ENCODE measurements at regions not wholly inside any gene's neighbourhood (a gene's known extent, or its start where the extent isn't known, plus 50 kb on each side); places are given as distances from the start of the nearest gene placed in this dataset.

DNA sequence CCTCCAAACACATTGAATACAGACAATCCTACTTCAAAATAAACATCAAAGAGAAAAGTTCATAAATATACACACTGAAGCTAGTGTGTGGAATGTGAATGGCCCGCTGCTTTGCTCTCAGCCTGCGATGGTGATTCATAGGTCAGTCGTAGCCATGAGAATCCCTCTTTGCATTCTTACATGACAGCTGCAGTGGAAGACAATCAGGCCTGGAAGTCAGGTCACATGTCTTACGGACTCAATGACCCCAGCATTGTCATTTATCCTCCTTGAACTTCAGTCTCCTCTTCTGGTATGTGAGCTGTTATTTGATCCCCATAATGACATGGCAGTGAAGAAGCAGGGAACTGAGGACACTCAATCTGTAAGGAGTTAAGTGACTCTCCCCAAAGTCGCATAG lies 217.8 kb upstream of the EOMES start:
- TF ChIP-seq POLR2AphosphoS5 (IDR thresholded peaks at IDR 0.05) (no peak), POLR2A (IDR thresholded peaks at IDR 0.05) (no peak)
- TF ChIP-seq, protein P1, sequence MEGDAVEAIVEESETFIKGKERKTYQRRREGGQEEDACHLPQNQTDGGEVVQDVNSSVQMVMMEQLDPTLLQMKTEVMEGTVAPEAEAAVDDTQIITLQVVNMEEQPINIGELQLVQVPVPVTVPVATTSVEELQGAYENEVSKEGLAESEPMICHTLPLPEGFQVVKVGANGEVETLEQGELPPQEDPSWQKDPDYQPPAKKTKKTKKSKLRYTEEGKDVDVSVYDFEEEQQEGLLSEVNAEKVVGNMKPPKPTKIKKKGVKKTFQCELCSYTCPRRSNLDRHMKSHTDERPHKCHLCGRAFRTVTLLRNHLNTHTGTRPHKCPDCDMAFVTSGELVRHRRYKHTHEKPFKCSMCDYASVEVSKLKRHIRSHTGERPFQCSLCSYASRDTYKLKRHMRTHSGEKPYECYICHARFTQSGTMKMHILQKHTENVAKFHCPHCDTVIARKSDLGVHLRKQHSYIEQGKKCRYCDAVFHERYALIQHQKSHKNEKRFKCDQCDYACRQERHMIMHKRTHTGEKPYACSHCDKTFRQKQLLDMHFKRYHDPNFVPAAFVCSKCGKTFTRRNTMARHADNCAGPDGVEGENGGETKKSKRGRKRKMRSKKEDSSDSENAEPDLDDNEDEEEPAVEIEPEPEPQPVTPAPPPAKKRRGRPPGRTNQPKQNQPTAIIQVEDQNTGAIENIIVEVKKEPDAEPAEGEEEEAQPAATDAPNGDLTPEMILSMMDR (IDR thresholded peaks at IDR 0.05 in 8 of 11, conservative IDR thresholded peaks at IDR 0.05 in 3 of 11): no peak
- WGBS, 5 donors: 52 to 83% (median 73%) methylated on average over 5 of the region's 5 CpGs
- intact Hi-C loops (cut with DNase I; ENCODE audit: low total_unique reads): no loop called here

DNA sequence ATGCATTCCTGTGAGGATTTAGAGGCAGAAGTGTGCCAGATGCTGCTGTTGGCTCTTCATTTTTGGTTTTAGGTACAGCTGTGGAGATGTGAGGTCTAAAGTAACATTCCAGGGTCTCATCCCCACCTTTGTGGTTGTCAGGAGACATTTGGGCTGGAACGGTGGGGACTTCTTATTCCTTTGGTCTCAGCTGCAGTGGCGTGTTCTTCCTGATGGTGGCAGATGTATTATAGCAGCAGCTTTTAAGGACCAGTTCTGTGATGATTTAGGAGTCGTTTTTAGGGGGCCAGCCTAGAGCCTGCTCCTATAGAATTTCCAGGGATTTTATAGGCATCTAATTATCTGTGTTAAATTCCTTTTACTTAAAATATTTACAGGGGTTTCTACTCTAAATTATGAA lies 221.0 kb upstream of the EOMES start:
- DNase-seq: no peak

More for the DNA sequence above, 217.8 kb upstream of the EOMES start:
- no peak for DNase-seq
- Histone ChIP-seq H3K4me3 (no peak overlapping the region), H3K27me3 (replicated peaks in 1 of 7) (no peaks in the 10 kb centered on the region), H3K27ac (no peak overlapping the region), H3K36me3 (no peaks in the 10 kb centered on the region), H3K4me1 (peaks cover 0 to 3% (median 0%) of the 10 kb centered on the region in 6 donors), H3K9me3 (no peaks in the 10 kb centered on the region)

DNA sequence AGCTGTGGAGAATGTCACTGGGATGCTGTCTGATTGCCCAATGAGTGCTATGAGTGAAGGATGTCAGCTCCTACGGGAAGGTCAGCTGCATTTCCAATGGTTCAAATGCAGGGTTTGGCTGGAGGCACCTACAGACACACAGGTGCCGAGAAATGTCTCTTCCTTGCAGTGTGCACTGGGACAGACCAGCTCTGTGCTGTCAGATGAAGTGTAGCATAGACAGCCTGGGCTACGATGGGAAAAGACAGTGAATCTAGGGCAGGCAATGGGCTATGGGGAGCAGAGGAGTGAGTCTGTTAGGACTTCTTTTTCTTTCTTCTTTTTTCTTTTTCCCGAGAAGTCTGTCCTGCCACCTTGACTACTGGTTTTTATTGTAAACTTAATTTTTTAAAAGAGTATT lies 223.1 kb upstream of the EOMES start:
- no peak for DNase-seq
- Histone ChIP-seq H3K9me3 (peaks cover 0 to 8% (median 0%) of the 10 kb centered on the region in 8 donors), H3K27me3 (replicated peaks in 1 of 7) (no peaks in the 10 kb centered on the region), H3K4me3 (no peak overlapping the region), H3K4me1 (peaks cover 0 to 2% (median 0%) of the 10 kb centered on the region in 6 donors), H3K36me3 (no peaks in the 10 kb centered on the region), H3K27ac (no peak overlapping the region)
- intact Hi-C loops (cut with DNase I; ENCODE audit: low total_unique reads): no loop called here
- WGBS, 5 donors: 70 to 92% (median 87%) methylated on average over 4 of the region's 4 CpGs
- no peak for TF ChIP-seq POLR2AphosphoS5 (IDR thresholded peaks at IDR 0.05)
- TF ChIP-seq, protein P1 (IDR thresholded peaks at IDR 0.05 in 8 of 11, conservative IDR thresholded peaks at IDR 0.05 in 3 of 11): no peak
- TF ChIP-seq POLR2A (IDR thresholded peaks at IDR 0.05): no peak

More for the DNA sequence above, 221.0 kb upstream of the EOMES start:
- H3K27me3 ChIP-seq (replicated peaks in 1 of 7): no peaks in the 10 kb centered on the region
- H3K36me3 ChIP-seq: no peaks in the 10 kb centered on the region
- intact Hi-C loops (cut with DNase I; ENCODE audit: low total_unique reads): no loop called here
- H3K4me1 ChIP-seq: peaks cover 0 to 3% (median 0%) of the 10 kb centered on the region in 6 donors
- H3K27ac ChIP-seq: no peak overlapping the region
- TF ChIP-seq, protein P1 (IDR thresholded peaks at IDR 0.05 in 8 of 11, conservative IDR thresholded peaks at IDR 0.05 in 3 of 11): peak in 2 of 11 experiments; percentile 9 to 31
- TF ChIP-seq POLR2A (IDR thresholded peaks at IDR 0.05) (no peak), POLR2AphosphoS5 (IDR thresholded peaks at IDR 0.05) (no peak)
- H3K9me3 ChIP-seq: no peaks in the 10 kb centered on the region
- WGBS, 5 donors: 17 to 28% (median 19%) methylated on average over 3 of the region's 3 CpGs
- H3K4me3 ChIP-seq: no peak overlapping the region

DNA sequence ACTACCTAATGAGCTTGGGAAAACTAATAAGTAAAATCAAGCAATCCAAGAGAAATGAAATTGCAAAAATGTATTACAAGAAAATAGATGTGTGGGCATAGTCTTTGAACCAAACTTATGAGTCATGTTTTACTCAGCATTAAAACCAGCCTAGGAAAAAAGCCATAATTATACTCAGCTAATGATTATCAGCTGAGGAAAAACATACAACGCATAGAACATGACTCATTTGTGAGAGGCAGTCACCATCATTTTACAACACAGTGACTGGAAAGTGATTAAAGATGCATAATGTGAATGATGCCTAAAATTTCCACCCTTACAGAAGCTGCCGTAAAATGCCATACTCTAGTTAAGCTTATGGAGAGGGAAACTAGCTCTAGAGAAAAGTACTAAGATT lies 238.0 kb upstream of the EOMES start:
- no peaks in the 10 kb centered on the region for H3K4me1 ChIP-seq

More for the DNA sequence above, 238.0 kb upstream of the EOMES start:
- DNase-seq: no peak
- H3K27me3 ChIP-seq (replicated peaks in 1 of 7): no peaks in the 10 kb centered on the region
- H3K36me3 ChIP-seq: no peaks in the 10 kb centered on the region
- H3K4me3 ChIP-seq: no peak overlapping the region
- peaks cover 0 to 8% (median 4%) of the 10 kb centered on the region in 8 donors for H3K9me3 ChIP-seq
- TF ChIP-seq, protein P1 (IDR thresholded peaks at IDR 0.05 in 8 of 11, conservative IDR thresholded peaks at IDR 0.05 in 3 of 11): no peak
- TF ChIP-seq POLR2A (IDR thresholded peaks at IDR 0.05): no peak
- TF ChIP-seq POLR2AphosphoS5 (IDR thresholded peaks at IDR 0.05): no peak
- intact Hi-C loops (cut with DNase I; ENCODE audit: low total_unique reads): no loop called here
- no peak overlapping the region for H3K27ac ChIP-seq
- 68 to 86% (median 83%) methylated on average over 2 of the region's 2 CpGs for whole genome bisulfite sequencing, 5 donors
